Testis (tissue), 2 donors: ENCODE measurements at regions not wholly inside any gene's neighbourhood (a gene's known extent, or its start where the extent isn't known, plus 50 kb on each side); places are given as distances from the start of the nearest gene placed in this dataset.

Experiments
- POLR2A ChIP-seq: fragments of 450-650 bp; IDR thresholded peaks from one replicate; pipeline ENCODE4 v1.6.1; 2017; ENCODE audit warnings: antibody characterized with exemption, mild to moderate bottlenecking, moderate library complexity
- TF ChIP-seq, protein P1 (sequence below), 3 experiments: fragments of 450-650 bp in 2 of 3; fragments of 200-600 bp in 1 of 3; sonication (generic) in 1 of 3; IDR thresholded peaks; one replicate each; pipeline ENCODE4 v1.5.1; 2016 to 2019; ENCODE audit warnings: antibody characterized with exemption in 3 of 3, mild to moderate bottlenecking in 2 of 3, moderate library complexity in 1 of 3

DNA sequence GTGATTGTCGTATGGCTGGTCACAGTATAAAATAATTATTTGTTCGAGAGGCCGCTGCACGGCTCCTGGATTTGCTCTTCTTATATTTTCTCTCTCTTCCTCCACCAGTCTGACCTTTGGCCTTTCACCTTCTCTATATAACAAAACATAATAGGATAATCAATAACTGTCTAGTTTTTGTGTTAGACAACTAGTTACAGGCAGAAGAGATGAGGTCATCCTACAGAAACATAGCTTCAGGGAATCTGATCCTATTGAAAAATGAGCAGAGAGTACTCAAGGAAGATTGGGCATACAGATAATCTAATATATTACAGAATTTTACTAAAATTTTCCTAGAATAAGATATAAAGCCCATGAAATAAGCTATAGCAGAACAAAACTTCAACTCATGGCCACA, 731.3 kb upstream of the SLC39A10 start:
- TF ChIP-seq, protein P1, sequence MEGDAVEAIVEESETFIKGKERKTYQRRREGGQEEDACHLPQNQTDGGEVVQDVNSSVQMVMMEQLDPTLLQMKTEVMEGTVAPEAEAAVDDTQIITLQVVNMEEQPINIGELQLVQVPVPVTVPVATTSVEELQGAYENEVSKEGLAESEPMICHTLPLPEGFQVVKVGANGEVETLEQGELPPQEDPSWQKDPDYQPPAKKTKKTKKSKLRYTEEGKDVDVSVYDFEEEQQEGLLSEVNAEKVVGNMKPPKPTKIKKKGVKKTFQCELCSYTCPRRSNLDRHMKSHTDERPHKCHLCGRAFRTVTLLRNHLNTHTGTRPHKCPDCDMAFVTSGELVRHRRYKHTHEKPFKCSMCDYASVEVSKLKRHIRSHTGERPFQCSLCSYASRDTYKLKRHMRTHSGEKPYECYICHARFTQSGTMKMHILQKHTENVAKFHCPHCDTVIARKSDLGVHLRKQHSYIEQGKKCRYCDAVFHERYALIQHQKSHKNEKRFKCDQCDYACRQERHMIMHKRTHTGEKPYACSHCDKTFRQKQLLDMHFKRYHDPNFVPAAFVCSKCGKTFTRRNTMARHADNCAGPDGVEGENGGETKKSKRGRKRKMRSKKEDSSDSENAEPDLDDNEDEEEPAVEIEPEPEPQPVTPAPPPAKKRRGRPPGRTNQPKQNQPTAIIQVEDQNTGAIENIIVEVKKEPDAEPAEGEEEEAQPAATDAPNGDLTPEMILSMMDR (IDR thresholded peaks at IDR 0.05): no peak
- no peak for TF ChIP-seq POLR2A
